SIG-M5 (cell line): ENCODE measurements at regions not wholly inside any gene's neighbourhood (a gene's known extent, or its start where the extent isn't known, plus 50 kb on each side); places are given as distances from the start of the nearest gene placed in this dataset.
"Not testable (repeated sequence)": the region's sequence is repeated elsewhere in the genome, so short reads cannot be mapped to it uniquely, and the experiment has no call there.

Experiments
- DNase-seq: peaks from one replicate; lab custom pipeline; 2025; lab: John Stamatoyannopoulos, UW

DNA sequence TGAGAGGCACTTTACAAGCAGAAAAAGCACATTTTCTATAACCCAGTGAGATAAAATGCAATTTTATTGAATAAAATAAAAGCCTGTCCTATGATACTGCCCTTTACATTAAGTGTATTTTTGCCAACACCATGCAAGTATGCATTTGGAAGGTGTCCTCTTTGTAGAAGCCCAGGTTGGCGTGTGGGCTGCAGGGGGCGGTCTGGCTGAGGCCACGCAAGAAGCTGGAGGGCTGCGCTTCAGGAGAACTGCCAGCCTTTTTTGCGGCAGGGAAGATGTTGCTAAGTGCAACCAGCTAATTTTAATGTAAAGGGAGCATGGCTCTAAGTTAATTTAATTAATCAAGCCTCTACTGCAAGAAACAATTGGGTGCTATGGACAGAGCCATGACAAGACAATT, 562.8 kb upstream of the SALL3 start:
- no peak for DNase-seq

DNA sequence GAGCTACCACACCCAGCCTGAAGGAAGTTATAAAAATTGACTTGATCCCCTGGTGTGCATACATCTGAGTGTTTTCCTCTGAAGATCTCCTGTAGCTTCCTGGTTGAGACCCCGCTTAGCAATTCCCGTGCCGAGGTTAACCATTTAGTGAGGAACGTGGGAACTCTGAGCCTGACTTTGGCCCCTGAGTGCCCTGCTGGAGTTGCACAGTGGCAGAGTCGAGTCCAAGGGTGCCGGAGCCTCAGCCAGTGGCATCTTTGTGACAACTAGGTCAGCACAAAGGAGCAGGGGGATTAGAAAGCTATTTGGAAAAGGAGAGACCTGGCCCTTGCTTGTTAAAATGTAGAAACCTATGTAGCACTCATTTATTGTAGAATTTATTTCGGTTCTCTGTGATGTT, 561.2 kb upstream of the SALL3 start:
- DNase-seq = no peak

DNA sequence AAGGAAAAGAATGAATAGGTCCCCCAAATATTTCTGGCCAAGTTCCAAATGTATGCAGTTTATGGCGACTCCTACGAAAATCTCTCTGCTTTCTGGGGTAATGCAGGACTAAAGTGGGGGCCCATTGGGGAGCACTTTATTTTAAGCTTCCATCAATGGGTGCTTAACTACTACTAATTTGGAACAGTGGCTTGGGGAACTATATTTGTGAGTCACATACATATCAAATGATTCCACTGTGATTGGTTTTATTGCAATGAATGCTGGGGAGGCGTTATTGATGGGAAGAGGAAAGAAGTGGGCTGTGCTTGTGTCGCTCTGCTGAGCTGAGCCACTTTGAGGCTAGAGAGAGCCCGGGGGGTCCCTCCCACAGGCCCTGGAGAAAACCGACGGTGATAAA, 560.4 kb upstream of the SALL3 start:
- DNase-seq = no peak

DNA sequence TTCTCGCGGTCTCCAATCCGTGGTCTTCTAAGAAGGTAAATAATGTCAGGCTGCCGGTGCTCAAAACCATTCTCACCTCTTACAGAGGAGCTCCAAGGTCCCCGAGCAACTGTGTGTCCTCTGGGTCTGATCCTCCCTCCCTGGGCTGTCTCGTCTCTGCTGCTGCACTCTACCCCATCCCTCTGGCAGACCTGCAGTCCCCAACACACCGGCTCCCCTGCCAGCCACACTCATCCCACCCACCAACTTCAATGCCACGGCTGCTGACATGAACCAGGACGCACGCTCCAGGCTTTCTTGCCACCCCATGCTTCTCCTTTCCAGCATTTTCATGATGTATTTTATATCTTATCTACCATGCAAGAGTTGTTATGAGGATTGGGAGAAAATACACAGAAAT, 559.5 kb upstream of the SALL3 start:
- no peak for DNase-seq

DNA sequence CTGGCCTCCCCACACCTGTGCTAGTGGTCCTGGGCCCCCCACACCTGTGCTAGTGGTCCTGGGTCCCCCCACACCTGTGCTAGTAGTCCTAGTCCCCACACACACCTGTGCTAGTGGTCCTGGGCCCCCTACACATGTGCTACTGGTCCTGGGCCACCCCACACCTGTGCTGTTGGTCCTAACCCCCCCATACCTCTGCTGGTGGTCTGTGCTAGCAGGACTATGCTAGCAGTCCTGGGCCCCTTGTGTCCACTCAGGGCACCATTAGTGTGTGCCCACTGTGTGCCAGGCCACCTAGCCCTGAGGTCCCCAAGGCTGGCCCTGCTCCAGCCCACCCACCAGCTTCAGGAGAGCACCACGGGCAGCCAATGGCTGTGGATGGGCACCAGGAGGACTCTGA, 558.2 kb upstream of the SALL3 start:
- no peak for DNase-seq

DNA sequence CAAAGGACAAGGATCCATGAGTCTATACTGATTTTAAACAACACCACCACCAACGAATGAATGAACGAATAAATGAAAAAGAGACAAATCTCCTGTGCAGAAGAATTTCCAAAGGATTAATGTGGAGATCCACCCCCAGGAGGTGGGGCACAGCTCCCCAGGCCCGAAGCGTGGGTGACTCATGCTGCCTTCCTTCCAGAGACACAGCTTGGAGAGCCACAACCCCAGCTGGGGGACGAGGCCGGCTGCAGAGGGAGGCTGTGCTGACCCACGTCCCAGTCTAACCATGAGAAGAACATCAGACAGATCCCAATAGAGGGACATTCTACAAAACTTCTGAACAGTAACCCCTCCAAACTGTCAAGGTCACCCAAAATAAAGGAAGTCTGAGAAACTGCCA, 557.3 kb upstream of the SALL3 start:
- no peak for DNase-seq

DNA sequence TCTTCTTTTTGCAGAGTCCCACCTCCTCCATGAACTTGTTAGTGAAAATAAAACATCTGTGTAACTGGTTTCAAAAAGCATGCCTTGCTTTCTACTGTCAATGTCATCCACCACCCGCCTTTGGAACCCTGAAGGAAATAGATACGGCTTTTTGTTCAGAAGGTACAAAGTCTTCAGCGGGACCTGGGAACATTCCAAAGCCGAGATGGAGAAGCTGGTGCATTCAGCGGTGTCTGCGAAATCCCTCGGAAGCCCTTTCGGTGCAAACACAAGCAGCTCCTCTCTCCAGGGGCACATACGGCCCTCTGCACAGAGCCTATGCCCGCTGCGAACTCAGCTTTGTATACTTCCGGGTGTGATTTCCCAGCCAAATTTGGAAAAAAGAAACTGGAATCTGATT, 555.8 kb upstream of the SALL3 start:
- DNase-seq = no peak

DNA sequence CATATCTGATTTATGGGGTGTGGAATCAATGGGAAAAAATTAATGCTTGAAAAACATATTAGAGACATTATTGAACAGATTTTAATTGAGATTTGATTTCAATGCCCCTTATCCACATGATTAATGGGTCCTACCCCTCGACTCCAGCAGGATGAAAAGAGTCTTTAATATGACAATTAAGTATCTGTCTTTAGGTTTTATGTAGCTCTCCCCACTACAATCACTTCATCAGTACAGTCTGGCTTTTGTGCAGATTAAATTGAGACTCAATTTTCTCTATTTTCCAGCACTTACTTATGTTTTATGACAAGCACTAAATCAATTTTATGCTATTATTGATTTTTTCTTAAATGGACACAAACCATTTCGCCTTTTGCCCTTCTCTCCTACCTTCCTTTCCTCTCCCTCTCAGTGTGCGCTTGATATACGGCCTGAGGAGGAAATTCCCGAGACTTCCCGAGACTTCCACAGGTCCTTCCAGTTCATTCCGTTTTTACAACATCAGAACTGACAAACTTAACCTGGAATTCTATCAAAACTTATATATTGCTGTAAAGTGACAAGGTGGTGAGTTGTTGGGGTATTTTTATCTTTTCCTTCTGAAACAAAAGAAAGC, 555.1 kb upstream of the SALL3 start:
- no peak for DNase-seq

DNA sequence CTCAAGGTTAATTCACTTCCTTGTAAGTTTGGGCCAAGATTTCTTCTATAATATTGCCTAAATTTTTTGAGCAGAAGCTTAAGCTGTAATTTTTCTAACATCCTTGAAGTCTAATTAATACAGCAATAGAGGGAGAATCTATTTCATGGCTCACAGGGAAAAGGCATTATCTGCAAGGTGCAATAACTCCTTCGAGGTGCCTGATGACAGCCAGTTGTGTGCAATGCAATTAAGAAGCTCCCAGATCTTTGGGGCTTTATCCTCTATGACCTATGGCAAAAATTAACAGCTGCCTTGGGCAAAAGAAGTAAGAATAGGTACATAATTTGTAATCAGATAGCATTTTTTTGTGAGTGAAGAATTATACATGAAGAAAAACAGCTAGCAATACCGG, 554.6 kb upstream of the SALL3 start:
- no peak for DNase-seq

DNA sequence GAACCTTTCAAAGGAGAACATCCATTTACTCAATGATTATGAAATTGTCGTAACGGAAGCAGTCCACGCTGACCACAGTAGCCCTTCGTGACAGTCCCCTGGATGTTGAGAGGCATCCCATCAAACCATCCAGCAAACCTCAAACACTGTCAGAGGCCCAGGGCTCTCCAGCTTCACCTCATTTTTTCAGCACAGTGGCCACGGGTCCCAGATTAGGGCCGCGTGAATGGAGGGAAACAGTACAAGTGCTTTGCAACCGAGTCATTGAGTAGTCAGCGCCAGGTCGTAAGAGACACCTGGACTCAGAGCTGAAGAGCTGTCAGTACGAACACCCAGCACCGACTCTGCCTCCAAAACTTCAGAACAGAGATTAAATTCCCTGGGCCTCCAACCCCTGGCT, 552.5 kb upstream of the SALL3 start:
- no peak for DNase-seq

DNA sequence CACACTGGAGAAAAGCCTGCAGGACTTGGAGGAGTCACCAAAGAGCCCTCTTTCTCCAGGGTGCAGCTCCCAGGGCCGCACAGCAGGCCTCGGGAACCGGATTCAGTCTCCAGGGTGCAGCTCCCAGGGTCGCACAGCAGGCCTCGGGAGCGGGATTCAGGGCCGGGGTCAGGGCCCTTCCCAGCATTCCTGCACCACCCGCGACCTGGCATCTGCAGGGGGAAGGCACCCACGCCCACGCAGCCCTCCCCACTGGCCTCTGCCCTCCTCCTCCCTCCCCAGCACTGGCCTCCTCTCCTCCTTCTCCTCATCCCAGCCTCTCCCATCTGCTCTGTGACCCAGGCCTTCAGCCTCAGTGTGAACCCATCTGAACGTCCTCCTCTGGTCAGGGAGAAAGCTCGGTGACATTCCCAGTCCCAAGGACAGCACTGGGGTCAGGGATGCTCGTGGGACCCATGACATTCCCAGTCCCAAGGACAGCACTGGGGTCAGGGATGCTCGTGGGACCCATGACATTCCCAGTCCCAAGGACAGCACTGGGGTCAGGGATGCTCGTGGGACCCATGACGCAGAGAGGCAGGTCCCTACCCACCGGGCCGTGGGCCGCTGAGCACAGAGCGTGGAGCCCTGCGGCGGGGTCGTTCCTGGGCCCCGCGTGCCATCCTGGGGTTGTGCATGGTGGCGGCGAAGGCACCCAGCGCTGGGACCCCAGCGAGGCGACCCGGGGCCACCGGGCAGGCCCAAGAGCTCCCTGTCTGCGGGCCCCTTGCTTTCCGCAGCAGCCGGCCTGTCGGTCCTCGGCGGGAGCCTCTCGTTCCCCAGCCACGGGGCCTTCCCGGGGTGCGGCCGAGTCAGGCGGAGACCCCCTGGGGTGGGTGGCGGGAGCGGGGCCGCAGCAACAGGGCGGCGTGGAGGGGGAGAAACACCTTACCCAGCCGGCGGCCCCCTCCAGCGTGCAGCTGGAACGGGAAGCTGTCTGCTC, 550.2 kb upstream of the SALL3 start:
- no peak for DNase-seq

DNA sequence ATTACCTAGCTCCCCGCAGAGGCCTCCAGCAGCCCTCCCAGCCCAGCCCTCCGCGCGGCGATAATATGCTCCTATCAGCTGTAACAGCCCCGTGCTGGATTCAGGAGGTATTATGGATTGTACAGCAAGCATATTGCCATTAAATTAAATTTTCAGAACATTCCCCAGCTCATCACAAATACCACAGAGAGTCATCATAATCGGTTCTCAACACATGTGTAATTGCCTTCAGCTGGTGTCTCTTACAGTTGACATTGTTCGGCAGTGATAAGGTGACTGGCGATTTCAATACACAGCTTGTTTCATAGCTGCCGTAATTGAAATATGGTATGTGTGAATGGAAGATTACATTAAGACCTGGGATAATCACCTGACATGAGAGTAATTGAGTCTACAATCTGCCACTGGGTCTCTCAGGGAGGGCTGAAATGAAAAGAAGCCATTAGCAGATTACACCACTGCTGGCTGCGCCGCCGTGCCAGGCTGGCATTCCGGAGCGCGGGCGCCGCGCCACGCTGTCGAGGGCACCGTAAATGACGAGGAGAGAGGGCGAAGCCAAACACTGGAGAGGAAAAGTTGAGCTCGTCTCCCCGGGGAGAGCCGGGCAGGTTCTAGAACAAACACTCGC, 549.4 kb upstream of the SALL3 start:
- DNase-seq = no peak

DNA sequence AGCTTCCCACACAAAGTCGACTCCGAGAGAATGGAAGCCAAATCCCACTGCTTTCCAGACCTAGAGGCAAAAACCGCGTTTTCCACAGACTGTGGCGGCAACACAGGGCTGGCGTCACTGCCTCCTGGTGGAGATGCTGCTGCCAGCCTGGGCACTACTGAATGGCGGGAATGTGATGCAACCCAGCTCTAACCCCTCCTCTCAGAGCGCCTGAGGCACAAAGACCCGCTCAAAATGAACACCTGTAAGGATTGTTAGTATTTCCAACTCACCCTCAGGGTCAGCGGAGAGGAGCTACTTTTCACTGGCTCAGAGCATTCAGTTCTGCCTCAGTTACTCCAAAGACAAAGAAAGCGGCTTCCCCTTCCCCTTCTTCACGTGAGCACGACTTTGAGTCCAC, 548.0 kb upstream of the SALL3 start:
- no peak for DNase-seq

DNA sequence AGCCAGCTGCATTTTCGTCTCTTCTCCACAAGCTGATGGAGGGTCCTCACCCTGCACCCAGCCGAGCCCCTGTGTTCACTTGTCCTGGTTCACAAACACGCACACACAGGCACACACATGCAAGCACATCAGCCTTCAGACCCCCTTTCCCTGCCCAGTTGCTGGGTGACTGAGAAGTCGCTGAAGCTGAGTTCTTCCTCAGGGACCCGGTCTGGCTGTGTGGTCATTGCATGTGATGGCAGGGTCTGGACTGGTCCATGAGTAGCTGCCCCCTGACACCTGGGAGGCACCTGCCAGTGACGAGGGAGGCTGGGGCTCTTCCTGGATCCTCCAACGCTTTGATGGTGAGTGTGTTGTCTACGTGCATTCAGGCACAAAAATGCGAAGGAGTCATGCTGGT, 546.1 kb upstream of the SALL3 start:
- no peak for DNase-seq

DNA sequence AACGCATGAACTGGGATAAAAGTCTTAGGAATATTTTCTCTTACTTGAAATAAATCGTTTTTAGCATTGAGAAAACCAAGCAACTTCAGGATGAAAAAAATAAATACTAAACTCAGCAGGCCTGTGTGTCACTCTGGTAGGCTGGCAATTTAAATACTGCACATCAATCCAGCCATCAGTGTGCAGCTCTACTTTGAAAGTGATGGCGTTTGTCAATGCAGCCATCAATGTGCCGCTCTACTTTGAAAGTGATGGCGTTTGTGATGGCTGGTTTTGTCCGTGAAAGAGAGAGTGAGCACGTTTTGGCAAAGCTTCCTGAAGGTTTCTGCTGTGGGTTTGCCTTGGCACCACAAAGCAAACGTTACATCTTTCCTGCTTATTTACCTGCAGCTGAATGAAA, 543.5 kb upstream of the SALL3 start:
- DNase-seq = no peak

DNA sequence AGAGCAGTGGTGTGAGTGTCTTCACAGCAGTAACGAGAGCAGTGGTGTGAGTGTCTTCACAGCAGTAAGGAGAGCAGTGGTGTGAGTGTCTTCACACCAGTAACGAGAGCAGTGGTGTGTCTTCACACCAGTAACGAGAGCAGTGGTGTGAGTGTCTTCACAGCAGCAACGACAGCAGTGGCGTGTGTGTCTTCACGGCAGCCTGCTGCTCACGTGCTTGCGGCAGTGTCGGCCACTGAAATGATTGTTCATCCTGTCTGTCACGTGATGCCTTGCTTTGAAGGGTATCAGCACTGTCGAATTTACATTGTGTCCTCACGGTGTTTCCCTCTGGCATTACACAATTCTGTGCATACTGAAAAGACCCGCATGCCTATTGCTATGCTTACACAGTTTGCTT, 541.4 kb upstream of the SALL3 start:
- DNase-seq = not testable (repeated sequence)

DNA sequence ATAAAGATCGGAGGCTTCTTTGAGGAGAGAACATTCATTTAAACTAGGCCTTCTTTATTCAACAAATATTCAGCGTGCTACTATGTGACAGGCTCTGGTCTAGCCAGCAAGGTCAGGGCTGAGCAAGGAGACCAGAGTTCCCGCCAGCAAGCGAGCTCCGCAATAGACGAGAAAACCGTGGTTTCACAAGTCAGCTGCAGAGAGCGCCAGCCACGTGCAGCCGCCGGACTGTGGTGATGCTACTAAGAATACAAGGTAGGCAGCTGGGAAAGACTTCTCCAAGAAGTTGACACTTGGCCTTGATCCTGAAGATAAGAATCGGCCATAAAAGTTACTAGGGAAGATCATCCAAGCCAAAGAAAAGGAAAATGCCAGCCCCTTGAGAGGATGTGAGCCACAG, 533.7 kb upstream of the SALL3 start:
- no peak for DNase-seq

DNA sequence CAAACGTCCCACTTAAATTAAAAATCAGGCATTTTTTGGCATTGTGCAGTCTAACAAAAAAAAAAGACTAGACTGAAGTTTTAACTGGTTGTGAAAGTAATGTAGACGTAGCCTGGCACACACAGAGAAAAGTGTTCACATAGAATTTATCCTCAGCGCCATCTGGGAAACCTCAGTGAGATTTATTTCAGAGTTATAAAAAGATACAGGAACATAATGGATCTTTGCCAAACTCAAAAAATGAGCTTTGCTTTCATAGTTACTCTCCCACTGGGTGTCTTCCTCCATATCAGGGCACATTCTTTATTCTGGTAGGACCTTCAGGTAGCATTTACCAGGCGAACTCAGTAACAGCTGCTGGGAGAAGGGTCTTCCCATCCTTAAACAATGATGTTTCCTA, 532.4 kb upstream of the SALL3 start:
- no peak for DNase-seq

DNA sequence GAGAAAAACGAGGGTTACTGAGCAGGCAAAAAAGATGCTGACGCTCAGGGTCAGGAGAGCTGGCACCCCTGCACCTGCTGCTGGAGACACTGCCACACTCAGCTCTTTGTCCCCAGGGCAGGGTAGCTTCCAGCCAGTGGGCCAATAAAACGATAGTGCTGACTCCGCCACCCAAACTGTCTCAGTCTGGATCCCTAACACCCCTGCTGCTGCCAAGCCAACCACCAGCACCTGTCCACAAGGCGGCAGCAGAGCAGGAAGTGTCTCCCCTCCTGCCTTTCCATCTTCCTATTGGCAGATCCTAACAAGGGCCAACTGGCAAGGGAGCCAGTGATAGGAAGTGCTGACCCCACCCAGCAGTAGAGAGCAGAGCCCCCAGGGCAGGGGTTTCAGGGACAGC, 531.5 kb upstream of the SALL3 start:
- DNase-seq = no peak

DNA sequence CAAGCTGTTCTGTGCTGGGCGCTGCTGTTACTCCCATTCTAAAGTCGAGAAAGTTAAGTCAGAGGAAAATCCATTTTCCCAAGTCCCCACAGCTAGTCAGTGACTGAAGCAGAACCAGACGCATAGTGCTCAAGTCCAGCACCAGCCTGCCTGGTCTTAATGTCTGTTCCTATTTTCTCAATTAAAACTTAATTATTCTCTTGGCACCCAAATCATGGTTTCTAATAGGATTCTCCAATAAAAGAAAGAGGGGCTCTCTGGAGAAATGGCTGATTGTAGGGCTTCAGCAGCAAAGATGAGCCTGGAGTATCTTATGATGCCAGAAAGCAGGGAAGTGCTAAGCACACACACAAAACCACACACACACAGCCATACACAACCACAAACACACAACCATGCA, 531.0 kb upstream of the SALL3 start:
- no peak for DNase-seq

DNA sequence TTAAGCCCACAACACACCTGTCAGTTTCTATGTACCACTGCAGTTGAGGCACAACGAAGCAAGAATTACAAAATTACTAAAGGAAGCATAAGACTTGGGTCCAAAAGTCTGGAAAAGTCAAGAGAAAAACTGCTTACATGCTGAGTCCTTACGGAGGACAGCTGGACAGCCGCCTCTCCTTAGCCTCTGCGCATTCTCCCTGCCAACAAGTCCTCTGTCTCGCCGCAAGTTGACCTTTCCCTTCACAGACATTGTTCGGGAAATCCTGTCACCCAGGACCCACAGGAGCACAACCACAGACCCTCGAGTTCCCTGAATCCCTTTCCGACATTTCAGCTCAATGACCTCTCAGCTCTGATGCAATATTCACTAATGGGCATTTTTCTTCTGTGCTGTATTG, 525.4 kb upstream of the SALL3 start:
- no peak for DNase-seq

DNA sequence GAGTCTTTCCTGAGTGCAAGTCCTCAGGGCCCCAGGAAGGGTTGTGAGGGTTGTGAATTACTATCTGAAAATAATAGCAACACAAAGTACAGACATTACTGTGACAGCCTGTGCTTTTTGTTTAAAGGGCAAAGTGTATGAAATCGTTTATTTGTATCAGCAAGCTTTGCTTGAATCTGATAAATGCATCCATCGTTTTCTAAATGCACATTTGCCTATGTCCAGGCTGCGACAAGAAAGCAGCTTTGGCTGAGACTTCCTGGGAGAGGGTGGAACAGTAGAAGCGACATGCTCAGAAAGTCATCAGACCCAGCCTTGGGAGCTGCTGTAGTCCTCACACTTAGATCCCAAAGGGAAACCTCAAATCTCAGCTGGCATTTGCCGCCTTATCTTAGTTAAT, 524.2 kb upstream of the SALL3 start:
- DNase-seq = no peak

DNA sequence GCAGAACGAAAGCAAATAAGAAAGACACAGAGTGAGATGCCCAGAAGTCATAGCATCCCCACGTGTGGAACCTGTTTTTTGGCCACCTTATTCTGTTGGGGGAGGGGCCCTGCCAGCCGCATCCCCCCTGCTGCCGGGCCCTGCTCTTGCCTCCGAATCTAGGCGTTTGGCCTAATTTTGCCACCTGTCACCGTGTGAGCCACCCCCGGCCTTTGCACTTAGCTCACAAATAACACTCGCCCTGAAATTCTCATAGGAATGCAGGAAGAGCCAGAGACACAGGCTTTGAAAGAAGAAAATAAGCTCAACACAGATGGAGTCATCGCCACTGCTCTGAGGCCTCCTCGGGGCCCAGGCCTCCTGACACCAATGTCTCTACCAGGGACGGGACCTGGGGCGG, 522.6 kb upstream of the SALL3 start:
- DNase-seq = no peak
